Fibroblast of mammary gland (primary cell): ENCODE measurements at regions not wholly inside any gene's neighbourhood (a gene's known extent, or its start where the extent isn't known, plus 50 kb on each side); places are given as distances from the start of the nearest gene placed in this dataset.

ENCODE experiments used
- DNase-seq: peaks from one replicate; pipeline ENCODE4 v3.0.0-alpha.2; 2010; ENCODE audit warnings: low read depth
- H3K4me3 ChIP-seq: 2 replicates; pipeline ENCODE4 v1.5.1; 2011; ENCODE audit warnings: low read depth, mild to moderate bottlenecking, low read length, moderate library complexity; ENCODE audit not compliant: control insufficient read depth
- CTCF ChIP-seq: conservative IDR thresholded peaks from 2 replicates; pipeline ENCODE4 v1.5.1; 2011; ENCODE audit warnings: low read depth, low read length, inconsistent platforms; ENCODE audit not compliant: control insufficient read depth, insufficient read depth

DNA sequence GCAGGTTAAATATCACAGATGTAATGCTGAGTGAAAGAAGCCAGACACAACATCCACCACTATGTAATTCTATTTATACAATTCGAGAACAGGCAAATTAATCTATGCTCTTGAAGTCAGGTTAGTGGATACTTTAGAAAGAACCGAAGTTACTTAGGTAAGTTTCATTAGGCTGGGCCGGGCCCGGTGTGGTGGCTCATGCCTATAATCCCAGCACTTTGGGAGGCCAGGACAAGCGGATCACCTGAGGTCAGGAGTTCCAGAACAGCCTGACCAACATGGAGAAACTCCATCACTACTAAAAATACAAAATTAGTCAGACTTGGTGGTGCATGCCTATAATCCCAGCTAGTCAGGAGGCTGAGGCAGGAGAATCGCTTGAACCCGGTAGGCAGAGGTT is 1105.7 kb downstream of the NSUN3 start:
- no peak for DNase-seq
- TF ChIP-seq CTCF: no peak
- no peak overlapping the region for H3K4me3 ChIP-seq

DNA sequence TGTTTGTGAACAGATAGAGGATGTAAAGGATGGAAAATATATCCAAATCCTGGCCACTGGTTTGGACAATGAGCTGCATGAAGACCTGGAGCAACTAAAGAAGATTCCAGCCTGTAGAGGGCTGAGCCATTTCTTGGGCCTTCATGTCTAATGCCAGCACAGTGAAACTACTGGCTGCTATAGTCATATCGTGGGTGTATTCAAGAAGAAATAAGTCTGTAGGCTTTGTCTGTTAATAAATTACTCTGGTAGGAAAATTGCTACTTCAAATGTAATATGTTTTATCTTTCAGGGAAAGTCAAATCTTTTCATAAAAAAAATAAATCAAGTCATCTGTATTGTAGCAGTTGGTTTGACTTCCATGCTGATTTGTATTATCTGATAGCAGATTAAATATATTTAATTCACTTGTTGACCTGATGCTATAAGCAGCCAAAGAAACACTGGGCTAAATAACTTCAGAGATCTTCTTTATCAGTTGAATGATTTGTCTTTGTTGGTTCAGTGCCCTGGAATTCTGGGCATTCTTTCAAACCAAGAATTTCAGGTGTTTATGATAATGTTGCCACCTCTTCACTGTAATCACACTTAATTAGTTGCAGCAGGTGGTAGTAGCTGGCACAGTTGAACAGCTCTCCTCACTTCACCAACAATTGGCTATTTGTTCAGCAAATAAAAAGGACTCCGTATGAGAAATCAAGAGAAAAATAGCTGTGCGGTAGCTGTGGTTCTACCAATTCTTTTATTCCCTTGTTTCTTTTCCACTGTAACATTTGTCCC is 1109.5 kb downstream of the NSUN3 start:
- DNase-seq: no peak
- TF ChIP-seq CTCF: no peak
- no peak overlapping the region for H3K4me3 ChIP-seq

GRCh38 chr3:95177096-95177495 is 1114.2 kb downstream of the NSUN3 start:
- DNase-seq: no peak
- no peak overlapping the region for H3K4me3 ChIP-seq
- no peak for TF ChIP-seq CTCF

GRCh38 chr3:95184038-95184437 is 1121.2 kb downstream of the NSUN3 start:
- TF ChIP-seq CTCF: no peak
- no peak for DNase-seq

DNA sequence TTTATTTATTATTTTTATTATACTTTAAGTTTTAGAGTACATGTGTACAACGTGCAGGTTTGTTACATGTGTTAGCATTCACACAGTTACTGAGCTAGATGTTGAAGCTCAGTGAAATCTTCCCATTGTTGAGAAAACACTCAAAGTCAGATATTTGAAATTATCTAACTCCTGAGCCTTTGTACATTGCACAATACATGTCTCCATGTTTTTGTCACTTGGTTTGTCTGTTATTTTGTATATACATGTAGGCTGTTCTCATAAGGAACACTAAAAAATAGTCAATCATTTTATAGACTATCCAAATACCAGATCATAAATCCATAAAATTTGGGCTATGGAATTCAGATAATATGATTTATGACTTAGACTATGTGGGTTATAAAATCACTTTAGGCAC is 1126.5 kb downstream of the NSUN3 start:
- no peak for DNase-seq
- TF ChIP-seq CTCF: no peak
- no peak overlapping the region for H3K4me3 ChIP-seq

More at GRCh38 chr3:95184038-95184437, 1121.2 kb downstream of the NSUN3 start:
- H3K4me3 ChIP-seq: no peak overlapping the region

GRCh38 chr3:95197661-95198060 is 1134.8 kb downstream of the NSUN3 start:
- TF ChIP-seq CTCF: no peak
- no peak overlapping the region for H3K4me3 ChIP-seq
- no peak for DNase-seq

GRCh38 chr3:95200384-95200783 is 1137.5 kb downstream of the NSUN3 start:
- no peak for TF ChIP-seq CTCF
- no peak overlapping the region for H3K4me3 ChIP-seq
- DNase-seq: no peak
